Epithelial cell of proximal tubule (primary cell): ENCODE measurements at regions not wholly inside any gene's neighbourhood (a gene's known extent, or its start where the extent isn't known, plus 50 kb on each side); places are given as distances from the start of the nearest gene placed in this dataset.

Source experiments
- DNase-seq: peaks from one replicate; pipeline ENCODE4 v3.0.0-alpha.2; 2011; ENCODE audit warnings: low read depth
- H3K4me3 ChIP-seq: 2 replicates; pipeline ENCODE4 v1.5.1; 2011; ENCODE audit warnings: low read depth, mild to moderate bottlenecking, low read length
- TF ChIP-seq, protein P1 (sequence below): conservative IDR thresholded peaks from 2 replicates; pipeline ENCODE4 v1.5.1; 2012; ENCODE audit warnings: low read depth, mild to moderate bottlenecking, low read length

GRCh38 chr16:49012961-49013726 lies 268.5 kb downstream of the CBLN1 start:
- no peak overlapping the region for H3K4me3 ChIP-seq
- DNase-seq, result no peak
- TF ChIP-seq, protein P1, sequence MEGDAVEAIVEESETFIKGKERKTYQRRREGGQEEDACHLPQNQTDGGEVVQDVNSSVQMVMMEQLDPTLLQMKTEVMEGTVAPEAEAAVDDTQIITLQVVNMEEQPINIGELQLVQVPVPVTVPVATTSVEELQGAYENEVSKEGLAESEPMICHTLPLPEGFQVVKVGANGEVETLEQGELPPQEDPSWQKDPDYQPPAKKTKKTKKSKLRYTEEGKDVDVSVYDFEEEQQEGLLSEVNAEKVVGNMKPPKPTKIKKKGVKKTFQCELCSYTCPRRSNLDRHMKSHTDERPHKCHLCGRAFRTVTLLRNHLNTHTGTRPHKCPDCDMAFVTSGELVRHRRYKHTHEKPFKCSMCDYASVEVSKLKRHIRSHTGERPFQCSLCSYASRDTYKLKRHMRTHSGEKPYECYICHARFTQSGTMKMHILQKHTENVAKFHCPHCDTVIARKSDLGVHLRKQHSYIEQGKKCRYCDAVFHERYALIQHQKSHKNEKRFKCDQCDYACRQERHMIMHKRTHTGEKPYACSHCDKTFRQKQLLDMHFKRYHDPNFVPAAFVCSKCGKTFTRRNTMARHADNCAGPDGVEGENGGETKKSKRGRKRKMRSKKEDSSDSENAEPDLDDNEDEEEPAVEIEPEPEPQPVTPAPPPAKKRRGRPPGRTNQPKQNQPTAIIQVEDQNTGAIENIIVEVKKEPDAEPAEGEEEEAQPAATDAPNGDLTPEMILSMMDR, result no peak

DNA sequence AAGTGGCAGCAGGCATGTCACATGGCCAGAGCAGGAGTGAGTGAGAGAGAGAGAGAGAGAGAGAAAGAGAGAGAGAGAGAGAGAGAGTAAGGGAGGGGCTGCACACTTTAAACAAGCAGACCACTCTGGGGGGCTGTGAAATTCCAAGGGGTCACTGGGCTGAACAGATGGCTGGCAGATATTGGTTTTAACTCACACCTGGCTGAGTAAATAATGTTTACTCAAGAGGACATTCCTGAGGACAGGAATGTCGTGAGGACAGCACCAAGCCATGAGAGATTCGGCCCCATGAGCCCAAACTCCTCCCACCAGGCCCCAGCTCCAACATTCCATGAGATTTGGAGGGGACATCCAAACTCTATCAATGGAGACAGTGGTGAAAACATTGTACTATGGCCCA lies 269.7 kb downstream of the CBLN1 start:
- TF ChIP-seq, protein P1, result no peak
- no peak for DNase-seq
- H3K4me3 ChIP-seq, result no peak overlapping the region

DNA sequence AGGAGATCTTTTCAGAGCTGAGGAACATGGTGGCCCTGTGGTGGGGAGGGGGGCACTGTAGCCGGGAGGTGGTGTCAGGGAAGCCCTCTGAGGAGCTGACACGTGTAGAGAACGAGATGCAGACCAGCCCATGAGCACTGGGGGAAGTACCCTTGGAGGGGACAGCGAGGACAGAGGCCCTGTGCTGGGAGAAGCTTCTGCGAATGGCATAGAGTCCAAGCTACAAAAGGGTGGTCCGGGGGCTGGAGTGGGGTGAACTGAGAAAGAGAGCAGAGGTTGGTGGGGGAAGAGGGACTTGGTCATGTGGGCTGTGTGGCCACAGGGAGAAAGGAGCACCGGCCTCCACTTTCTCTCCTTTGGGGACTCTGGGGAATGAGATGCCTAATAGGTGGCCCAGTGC lies 270.8 kb downstream of the CBLN1 start:
- TF ChIP-seq, protein P1, result no peak
- no peak for DNase-seq
- no peak overlapping the region for H3K4me3 ChIP-seq

GRCh38 chr16:49010396-49010795 lies 271.2 kb downstream of the CBLN1 start:
- TF ChIP-seq, protein P1, result no peak
- no peak overlapping the region for H3K4me3 ChIP-seq
- no peak for DNase-seq

DNA sequence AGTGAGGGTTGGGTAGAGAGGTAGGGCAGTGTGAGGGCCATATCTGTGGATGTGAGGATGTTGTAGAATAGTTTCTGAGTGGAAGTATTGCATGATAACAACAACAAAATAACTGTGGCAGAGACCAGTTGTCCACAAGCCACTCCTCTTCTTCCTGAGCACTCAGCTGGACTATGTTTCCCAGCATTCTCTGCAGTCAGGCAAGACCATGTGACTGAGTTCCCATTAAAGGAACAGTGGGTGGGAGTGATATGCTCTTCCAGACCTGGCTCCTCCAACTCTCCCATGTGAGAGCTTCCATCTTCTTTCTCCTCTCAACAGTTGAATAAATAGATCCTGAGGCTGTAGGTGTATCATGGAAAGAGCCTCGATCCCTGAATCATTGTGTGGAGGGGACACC lies 272.4 kb downstream of the CBLN1 start:
- TF ChIP-seq, protein P1, result no peak
- no peak overlapping the region for H3K4me3 ChIP-seq
- no peak for DNase-seq

GRCh38 chr16:49003992-49004391 lies 277.6 kb downstream of the CBLN1 start:
- TF ChIP-seq, protein P1, result no peak
- DNase-seq, result no peak
- no peak overlapping the region for H3K4me3 ChIP-seq

DNA sequence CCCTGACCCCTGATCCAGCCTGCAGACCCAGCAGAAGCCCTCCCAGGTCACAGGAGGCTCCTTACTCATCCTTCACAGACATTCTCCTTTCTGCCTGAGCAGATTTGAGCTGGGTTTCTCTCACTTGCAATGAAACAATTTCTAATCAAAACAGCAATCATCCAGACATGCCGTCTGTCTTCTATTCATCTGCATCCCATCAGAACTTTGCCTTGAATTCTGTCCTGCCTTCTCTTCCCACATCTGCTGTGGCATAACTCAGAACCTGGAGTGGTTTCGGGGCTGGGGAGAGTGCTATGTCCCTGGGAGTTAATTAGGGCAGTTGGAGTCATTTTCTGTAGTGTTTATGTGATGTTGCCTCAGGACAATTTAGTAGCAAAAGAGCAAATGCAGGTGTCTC lies 278.6 kb downstream of the CBLN1 start:
- no peak overlapping the region for H3K4me3 ChIP-seq
- TF ChIP-seq, protein P1, result no peak
- DNase-seq, result no peak
